NCI-H2029 (cell line): ENCODE measurements at regions not wholly inside any gene's neighbourhood (a gene's known extent, or its start where the extent isn't known, plus 50 kb on each side); places are given as distances from the start of the nearest gene placed in this dataset.
"Not testable (repeated sequence)": the region's sequence is repeated elsewhere in the genome, so short reads cannot be mapped to it uniquely, and the experiment has no call there.

Experiments used
- DNase-seq: peaks from one replicate; lab custom pipeline; 2025; lab: John Stamatoyannopoulos, UW

- DNase-seq = no peak
Observed at GRCh38 chr15:45810201-45810600, 175.4 kb downstream of the SQOR start.

DNA sequence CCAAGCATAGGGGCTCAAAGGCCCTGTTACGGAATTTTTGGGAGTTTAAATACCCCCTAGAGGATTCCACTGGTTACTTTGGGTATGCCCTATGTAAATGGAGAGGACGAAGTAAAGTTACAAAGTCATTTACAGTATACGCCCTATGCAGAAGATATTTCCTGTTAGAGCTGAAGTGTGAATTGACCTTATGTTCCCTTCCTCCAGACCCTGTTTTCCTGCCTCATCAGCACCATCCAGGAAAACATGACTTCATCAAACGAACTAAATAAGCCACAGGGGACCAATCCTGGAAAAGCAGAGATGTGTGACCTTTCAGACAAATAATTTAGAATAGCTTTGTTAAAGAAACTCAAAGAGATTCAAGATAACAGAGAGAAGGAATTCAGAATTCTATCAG, 177.4 kb downstream of the SQOR start:
- no peak for DNase-seq

DNA sequence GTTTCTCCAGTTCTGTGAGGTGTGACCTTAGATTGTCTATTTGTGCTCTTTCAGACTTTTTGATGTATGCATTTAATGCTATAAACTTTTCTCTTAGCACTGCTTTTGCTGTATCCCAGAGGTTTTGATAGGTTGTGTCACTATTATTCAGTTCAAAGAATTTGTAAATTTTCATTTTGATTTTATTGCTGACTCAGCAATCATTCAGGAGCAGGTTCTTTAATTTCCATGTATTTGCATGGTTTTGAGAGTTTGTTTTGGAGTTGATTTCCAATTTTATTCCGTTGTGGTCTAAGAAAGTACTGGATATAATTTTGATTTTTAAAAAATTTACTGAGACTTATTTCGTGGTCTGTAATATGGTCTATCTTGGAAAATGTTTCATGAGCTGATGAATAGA, 182.7 kb downstream of the SQOR start:
- DNase-seq = not testable (repeated sequence)

DNA sequence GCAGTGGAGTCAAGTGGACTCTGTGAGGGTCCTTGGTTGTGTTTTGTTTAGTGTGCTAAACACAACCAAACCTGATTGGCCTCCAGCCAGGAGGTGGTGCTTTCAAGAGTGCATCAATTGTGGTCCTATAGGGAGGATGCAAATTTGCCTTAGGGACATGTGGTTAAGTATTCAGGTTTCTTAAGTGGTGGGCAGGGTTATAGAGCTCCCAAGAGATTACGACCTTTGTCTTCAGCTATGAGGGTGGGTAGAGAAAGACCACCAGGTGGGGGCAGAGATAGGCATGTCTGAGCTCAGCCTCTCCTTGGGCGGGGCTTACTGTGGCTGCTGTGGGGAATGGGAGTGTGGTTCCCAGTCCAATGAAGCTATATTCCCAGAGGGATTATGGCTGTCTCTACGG, 186.6 kb downstream of the SQOR start:
- peak; percentile 18 for DNase-seq

GRCh38 chr15:45822968-45823367, 188.1 kb downstream of the SQOR start:
- DNase-seq = not testable (repeated sequence)

- DNase-seq = no peak
Observed at GRCh38 chr15:45827275-45827674, 192.4 kb downstream of the SQOR start.

GRCh38 chr15:45827766-45828165, 192.9 kb downstream of the SQOR start:
- no peak for DNase-seq

- no peak for DNase-seq
Observed at GRCh38 chr15:45829336-45830153, 194.7 kb downstream of the SQOR start.

DNA sequence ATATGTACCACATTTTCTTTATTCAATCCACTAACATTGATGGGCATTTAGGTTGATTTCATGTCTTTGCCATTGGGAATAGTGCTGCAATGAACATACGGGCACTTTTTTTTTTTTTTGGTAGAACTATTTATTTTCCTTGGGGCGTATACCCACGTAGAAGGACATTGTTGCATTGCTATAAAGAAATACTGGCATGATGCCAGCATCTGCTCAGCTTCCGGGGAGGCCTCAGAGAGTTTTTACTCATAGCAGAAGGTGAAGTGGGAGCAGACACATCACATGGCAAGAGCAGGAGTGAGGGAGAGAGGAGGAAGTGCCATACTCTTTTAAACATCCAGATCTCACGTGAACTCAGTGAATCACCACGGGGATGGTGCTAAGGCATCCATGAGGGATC, 197.0 kb downstream of the SQOR start:
- DNase-seq = no peak

GRCh38 chr15:45834622-45835021, 199.8 kb downstream of the SQOR start:
- DNase-seq = no peak

DNA sequence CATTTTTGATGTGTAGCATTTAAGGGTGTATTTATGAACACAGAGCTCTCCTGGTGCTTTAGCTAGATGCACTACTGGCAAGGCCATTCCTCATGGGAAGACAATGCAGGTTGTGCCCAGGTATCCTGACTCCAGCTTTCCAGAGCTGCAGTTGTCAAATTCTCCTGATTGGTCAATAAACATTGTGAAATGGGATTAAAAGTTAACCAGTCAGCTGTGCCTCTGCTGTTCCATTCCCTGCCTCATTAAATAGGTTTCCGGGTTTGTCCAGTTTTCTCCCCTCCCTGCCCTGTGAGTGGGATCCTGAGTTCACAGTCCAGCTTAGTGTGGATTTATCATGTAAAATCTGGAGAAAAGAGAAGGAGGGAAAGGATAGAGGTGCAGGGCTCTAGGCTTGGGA, 207.3 kb downstream of the SQOR start:
- DNase-seq = no peak

DNA sequence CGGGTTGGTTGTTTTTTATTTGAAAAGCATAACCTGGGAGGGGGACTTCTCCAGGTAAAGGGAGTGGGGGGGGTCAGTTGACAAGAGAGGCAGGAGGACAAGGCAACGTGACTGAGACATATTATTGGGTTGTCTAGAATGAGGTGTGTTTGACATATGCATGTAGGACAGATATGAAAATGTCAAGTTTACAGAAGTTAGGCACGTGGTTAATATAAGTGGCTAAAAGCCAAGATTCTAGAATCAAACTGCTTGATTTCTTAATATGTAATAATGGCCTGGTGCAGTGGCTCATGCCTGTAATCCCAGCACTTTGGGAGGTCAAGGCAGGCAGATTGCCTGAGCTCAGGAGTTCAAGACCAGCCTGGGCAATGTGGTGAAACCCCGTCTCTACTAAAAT, 212.8 kb downstream of the SQOR start:
- no peak for DNase-seq

DNA sequence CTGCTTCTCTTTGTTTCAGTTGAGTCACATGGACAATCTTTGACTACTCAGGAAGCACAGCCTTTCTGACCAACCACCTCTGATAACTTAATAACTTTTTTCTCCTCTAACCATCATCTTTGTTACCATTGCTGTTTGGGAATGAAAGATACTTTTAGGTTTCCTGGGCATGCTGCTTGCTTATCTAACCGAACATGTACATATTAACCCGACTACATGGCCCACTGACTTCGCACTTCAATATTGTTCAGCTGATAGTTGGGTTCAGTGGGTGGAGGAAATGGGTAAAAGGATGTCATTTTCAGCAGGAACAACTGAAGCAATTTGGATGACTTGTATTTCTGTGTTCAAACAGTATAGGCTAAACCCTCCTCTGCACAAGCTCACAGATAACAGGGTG, 214.3 kb downstream of the SQOR start:
- DNase-seq = no peak

GRCh38 chr15:45854455-45855202, 219.8 kb downstream of the SQOR start:
- no peak for DNase-seq

DNA sequence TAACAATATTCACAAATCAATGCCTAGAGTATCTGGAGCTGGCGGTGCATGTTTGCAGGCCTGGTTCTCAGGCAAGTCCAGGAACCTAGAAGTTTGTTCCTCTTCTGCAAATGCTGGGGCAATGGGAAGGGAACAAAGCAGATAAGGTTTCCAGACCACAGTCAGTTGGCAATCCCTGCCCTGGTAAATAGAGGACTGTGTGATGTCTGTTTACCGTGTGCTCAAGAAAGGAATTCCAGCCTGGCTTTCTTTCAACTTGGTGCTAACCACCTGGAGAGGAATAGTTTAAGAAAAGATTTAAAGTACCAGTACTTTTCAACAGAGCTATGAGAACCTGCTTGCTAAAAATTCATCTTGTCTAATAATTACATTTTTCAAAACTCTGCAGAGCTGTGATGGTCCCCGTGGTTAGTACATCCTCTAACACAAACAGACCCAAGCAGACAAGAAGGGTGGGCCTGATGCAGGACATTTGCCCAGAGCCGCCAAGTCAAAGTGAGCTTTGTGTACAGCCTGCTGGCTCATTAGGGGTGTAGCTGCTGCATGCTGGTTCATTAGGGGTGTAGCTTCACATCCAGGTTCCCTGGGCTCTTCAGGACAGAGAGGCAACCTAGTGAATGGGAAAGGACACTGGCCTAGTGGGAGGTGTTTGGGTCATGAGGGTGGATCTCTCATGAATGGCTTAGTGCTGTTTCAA, 220.5 kb downstream of the SQOR start:
- no peak for DNase-seq

DNA sequence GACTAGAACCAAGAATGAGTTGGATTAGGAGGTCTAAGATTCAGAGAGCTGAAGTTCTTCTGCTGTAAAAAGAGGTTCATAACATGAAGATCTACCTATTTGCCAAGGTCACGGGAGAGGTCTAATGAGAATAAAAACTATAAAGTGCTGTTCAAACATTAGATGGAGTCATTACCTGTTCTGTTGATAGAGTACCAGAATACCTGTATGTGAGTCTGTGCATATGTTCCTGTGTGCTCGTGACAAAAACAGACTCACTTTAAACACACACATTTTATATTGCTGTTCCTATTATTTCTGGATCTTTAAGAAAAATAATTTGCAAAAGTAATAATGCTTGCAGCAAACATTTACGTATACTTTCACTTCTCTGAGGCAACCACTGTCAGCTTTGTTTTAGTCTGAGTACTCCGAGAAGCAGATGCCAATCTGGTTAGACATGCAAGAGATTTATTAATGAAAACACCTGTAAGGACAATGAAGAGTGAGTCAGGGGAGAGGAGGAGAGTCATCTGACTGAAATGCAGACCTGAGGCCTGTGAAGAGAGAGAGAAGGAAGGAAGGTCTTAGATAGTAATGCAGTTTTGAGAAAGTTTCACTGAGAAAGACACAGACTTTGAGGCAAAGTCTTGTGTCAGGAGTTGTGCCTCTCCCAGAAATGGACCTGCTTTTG, 221.2 kb downstream of the SQOR start:
- DNase-seq = peak; percentile 2

DNA sequence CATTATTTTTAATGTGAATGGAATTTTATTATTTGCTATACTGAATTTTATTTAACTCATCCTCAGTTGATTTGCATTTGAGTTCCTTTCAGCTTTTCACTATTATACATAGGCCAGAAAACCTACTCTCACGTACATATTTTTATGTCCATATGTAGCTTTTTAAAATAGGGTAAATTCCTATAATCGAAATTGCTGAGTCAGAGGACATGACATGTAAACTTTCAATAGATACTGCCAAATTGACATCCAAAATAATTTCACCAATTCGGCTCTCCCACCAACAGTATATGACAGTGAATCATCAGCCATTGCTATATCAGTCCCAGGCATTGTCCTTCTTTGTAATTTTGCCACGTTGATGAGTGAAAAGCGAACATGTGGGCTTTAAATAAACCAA, 222.5 kb downstream of the SQOR start:
- DNase-seq = no peak

- no peak for DNase-seq
Observed at GRCh38 chr15:45858491-45858890, 223.7 kb downstream of the SQOR start.

DNA sequence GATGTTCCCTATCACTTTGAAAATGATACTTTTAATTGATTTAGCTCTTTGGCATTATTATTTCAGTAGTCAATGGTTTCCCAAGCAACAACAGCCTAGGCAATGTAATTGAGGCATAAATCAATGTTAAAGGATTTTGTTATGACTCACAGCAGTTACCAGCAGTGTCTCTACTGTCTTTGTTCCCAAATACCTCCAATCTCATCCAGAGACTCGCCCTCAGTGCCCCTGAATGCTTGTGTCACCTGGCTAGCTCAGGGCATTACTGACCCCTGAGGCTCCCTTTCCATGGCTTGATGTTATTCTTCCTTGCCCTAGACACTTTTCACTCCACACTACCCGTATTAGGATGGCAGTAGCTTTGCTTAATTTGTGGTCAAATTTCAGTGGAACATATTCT, 227.2 kb downstream of the SQOR start:
- DNase-seq = no peak

- no peak for DNase-seq
Observed at GRCh38 chr15:45863881-45864580, 229.2 kb downstream of the SQOR start.

DNA sequence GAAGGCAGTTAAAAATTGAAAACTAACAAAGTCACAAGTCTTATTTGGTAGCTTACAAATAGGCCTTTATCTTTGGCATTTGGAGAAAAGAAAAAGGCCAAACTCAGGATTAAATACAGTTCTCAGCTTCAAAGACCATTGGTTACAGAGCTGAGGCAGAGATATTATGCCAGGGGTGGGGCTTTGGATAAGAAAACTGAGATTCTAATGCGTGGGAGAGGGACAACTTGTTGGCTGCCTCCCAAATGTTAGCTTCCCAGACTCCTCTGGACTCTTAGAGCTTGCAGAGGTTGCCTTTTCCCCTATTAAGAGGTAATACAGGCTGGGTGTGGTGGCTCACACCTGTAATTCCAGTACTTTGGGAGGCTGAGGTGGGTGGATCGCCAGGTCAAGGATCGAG, 231.8 kb downstream of the SQOR start:
- DNase-seq = no peak

GRCh38 chr15:45867281-45867680, 232.5 kb downstream of the SQOR start:
- DNase-seq = no peak
